Ecto neural progenitor cell (in vitro differentiated cells): ENCODE measurements at regions not wholly inside any gene's neighbourhood (a gene's known extent, or its start where the extent isn't known, plus 50 kb on each side); places are given as distances from the start of the nearest gene placed in this dataset.

Experiments used
- DNase-seq: peaks from one replicate; pipeline ENCODE4 v3.0.0-alpha.2; 2018; ENCODE audit warnings: low spot score

DNA sequence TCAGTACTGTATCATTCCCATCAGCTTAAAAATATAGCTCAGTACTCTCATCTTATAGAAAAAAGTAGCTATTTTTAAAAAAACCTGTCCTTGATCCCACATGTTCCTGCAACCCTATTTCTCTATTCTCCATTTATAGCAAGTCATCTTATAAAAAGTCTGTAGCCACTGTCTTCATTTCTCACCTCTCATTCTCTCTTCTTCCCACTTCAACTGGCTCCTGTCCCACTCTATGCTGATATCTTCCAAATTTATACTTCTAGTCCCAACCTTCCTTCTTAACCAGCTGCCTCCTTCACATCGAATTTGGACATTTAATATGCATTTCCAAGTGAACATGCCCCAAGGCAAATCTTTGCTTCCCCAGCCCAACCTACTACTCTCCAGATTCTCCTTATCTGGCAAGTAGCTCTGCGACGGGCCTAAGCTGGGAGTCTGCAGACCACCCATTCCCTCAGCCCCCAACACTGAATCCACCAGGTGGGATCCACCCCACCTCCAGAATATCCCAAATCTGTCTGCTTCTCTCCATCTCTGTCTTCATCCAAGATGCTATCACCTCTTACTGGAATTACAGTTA is 52.0 kb upstream of the TANC2 start:
- DNase-seq = no peak

DNA sequence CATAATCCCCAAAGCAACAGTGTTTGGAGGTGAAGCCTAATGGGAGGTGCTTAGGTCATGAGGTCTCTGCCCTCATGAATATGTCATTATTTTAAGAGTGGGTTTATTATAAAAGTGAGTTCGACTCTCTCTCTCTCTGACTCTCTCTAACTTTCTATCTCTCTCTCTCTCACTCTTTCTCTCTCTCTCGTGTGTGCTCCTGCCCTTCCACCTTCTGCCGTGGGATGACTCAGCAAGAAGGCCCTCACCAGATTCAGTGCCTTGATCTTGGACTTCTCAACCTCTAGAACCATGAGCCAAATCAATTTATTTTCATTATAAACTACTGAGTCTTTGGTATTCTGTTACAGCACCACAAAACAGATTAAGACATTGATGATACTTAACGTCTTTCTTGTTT is 53.7 kb upstream of the TANC2 start:
- DNase-seq = no peak

DNA sequence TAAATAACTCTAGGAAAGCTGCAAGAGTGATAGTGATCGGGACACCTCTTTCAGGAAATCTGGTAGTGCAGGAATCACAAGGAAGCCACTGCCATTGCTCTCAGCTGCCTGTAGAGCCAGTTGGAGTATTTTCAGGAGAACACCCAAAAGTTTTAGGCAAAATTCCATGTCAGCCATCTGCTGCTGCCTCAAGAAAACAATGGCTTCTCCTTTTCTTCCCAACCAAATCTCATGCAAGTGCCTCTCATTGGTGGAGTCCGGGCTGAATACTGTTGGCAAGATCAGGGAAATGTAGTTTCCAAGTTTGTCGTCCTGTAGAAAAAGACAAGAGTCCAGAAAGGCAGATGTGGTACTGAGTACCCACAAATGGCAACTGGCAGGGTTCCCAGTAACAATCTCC is 54.9 kb upstream of the TANC2 start:
- no peak for DNase-seq

DNA sequence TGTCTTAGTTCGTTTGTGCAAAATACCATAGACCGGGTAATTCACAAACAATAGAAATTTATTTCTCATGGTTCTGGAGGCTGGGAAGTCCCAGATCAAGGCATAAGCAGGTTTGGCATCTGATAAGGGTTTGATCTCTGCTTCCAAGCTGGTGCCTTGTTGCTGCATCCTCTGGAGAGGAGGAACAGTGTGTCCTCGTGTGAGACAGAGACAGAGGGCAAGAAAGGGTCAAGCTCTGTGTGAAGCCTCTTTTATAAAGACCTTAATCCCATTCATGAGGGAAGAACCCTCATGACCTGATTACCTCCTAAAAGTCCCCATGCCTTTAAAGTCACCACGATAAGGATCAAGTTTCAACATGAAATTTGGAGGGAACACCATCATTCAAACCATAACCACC is 55.8 kb upstream of the TANC2 start:
- DNase-seq = no peak

DNA sequence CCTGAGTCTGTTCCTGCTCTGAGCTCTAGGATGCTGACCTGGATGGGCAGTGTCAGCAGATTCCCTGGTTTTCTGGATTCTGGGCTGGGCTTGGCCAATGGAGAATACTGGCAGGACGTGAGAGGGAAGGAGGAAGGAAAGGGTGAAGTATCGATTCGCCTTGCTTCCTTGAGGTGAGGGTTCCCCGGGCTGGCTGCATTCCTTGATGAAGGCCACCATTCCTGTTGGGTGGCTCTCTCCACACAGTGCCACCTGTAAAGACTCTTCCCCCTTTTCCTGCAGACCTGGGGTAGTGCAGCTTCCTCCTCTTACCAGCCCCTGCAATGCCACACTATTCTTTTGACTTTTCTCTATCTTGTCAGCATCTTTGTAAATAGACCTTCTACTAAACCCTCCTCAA is 58.1 kb upstream of the TANC2 start:
- no peak for DNase-seq

DNA sequence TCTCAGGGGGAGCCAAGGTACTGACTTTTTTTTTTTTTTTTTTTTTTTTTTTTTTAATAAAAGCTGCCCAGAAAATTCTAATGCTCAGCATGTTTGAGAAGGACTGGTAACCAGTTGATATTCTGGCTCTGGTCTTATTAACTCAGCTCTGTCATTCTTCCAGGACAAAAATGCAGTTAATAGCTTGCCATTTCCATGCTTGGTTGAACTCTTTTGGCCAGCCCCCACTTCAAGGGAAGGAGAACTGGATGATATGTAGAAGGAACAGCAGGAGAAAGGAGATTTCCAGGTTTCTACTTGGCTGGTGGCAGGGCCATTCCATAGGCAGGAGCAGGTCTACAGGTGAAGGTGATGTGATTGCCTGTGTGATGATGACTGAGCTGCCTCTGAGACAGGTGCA is 59.2 kb upstream of the TANC2 start:
- DNase-seq = no peak

DNA sequence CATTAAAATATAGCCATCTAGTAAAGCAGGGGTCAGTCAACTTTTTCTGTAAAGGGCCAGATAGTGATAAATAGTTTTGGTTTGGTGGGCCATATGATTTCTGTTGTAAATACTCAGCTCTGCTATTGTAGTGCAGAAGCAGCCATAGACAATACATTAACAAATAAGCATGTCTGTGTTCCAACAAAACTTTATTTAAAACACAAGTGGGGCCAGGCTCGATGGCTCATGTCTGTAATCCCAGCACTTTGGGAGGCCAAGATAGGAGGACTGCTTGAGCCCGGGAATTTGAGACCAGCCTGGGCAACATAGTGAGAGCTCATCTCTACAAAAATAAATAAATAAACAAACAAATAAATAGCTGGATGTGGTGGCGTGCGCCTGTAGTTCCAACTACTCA is 60.8 kb upstream of the TANC2 start:
- DNase-seq = no peak

DNA sequence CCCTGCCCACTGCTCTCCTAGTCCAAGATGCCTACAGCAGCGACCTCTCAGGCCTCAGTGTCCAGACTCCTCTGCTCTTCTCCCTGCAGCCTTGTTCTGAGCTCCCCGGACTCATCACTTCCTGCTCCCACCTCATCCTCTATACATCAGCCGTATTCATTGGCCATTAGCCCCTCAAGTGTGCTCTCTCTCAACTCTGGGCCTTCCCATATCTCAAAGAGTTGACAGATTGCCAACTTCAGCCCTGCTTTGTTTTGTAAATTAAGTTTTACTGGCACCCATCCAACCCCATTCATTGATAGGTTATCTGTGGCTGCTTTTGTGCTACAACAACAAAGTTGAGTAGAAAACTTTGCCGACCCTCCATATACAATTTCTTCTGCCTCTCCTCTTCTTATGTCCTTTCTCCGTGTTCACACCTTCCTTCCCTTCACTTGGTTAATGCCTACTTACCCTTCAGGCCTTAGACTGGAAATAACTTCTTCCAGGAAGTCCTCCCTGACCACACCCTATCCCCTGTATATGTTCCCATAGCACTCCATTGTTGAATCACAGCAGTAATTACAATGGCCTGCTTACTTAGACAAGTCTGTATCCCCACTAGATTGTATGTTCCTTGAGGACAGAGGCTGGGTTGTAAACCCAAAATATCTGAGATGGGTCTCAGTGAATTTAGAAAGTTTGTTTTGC is 63.4 kb upstream of the TANC2 start:
- no peak for DNase-seq

GRCh38 chr17:62901544-62901943 is 64.5 kb upstream of the TANC2 start:
- DNase-seq = no peak

- no peak for DNase-seq
Measured at GRCh38 chr17:62900096-62900495, 65.9 kb upstream of the TANC2 start.

DNA sequence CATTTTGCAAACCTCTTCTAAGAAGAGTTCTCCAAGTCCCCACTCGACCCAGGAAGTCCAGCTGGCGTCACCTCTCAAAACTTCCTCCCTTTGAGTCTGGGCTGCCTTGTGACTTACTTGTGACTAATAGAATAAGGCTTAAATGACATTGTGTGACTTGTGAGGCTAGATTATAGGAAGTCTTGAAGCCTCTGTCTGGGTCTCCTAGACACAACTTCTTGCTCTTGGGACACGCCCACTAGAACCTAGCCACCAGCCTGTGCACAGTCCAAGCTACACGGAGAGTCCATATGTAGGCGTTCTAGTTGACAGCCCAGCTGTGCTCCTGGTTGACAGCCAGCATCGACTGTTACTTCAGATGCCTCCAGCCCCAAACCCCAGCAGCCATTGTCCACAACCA is 66.7 kb upstream of the TANC2 start:
- DNase-seq = no peak

- no peak for DNase-seq
Measured at GRCh38 chr17:62898239-62898864, 67.7 kb upstream of the TANC2 start.

DNA sequence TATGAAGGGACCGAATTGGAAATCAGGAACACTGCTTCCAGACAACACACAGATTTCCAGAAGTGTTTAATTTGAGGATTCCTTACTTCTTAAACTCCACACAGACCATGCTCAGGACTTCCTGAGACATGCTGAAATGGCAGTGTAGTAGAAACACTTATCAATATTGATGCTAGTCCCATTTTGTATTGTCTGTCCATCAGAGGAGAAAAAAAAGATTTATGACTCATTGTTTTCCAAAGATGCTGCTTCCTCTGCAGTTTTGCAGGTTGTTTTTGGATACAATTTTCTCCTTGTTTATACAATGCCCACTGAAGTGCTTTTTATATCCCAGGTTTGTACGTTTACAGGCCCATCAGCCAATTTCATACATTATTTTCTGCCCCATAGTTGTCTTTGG is 68.3 kb upstream of the TANC2 start:
- DNase-seq = no peak

DNA sequence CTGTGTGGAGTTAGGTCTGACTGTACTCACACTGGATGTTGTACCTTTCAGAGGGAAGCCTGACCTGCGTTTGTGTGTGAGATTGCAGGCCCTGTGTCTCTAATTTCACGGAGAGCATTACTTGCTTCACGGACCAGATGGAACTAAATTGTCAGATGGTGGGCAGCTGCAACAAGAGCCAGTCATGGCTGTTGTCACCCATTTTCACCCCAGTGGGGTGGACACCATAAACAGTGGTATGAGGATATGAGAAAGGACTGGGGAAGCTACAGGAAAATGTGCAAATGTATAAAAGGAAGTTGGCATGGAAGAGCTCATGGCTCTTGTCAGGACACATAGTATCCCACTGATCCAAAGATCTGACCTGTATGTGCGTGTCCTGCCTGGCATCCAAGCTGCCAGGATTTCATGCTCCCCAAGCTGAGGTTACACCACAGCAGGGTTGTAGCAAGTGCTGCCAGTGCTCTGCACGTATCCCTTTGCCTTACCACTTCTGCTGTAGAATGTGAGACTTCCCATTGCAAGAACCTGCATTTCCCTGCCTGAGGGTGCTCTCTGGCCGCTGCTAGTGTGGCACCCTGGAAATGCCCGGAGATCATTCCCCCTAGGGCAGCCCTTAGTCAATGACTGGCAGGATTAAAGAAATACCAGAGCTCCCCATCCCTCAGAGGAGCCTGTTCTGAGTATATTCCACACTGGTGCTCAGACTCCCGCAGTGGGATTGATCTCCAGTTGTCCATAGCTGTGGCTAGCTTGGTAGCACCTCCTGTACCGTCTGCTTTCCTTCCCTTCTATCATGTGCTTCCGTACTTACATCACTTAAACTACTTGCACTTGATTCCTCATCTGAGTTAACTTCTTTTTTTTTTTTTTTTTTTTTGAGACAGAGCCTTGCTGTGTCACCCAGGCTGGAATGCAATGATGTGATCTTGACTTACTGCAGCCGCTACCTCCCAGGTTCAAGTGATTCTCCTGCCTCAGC is 70.4 kb upstream of the TANC2 start:
- DNase-seq = no peak

DNA sequence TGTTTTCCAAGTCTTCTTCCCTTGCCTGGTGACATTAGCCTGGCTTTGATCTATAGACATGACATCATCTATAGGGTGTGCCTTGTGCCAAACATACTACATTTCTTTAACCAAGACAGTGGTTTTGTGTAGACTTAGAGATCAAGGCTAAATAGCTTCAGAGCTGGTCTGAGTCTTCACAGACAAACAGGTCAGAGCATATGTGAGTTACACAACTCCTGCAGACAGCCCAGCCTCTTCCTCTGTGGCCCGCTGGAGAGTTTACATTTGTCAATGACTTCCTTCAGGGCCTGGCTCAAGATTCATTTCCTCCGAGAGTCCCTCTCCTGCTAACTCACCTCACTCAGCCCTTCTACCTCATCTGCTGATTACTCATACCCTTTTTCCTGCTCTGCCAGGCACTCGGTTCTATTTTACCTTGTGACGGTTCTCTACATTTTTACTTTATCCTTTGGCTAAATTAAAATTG is 73.1 kb upstream of the TANC2 start:
- no peak for DNase-seq

- no peak for DNase-seq
Measured at GRCh38 chr17:62892061-62892675, 73.9 kb upstream of the TANC2 start.

DNA sequence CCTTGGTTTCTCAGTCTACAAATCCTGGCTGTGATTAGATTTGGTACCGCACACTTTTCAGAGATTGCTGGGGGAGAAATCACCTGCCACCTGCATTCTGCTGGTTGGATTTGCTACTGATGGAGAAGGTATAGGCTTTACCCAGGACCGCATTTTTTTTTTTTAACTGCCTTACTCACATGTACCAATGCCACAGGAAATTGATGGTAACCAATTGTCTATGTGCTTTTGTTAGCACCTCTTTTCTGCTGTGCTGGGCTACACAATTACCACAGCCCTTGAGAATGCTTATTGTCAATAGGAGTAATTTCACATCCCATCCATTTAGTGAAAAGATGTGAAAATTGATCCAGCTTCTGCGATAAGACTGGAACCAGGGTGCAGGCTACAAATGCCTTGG is 74.4 kb upstream of the TANC2 start:
- no peak for DNase-seq

DNA sequence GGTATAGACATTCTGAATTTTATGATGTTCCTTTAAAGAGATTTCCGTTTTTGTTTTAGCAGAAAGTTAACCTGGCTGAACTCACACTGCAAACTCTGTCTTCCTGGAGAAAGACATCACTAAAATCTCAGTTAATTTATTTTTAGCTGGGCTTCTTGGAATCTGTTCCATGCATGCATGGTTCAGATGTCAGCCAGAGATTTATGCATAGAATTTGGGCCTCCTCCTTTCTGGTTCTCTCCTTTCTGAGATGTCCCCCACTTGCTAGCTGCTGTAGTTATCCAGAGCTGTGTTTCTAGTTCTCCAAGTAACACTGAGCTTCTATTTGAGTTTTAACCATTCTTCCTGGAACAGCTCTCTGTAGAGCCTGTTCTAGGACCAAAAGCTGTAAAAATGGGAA is 77.3 kb upstream of the TANC2 start:
- DNase-seq = no peak

- no peak for DNase-seq
Measured at GRCh38 chr17:62888148-62888547, 77.9 kb upstream of the TANC2 start.

DNA sequence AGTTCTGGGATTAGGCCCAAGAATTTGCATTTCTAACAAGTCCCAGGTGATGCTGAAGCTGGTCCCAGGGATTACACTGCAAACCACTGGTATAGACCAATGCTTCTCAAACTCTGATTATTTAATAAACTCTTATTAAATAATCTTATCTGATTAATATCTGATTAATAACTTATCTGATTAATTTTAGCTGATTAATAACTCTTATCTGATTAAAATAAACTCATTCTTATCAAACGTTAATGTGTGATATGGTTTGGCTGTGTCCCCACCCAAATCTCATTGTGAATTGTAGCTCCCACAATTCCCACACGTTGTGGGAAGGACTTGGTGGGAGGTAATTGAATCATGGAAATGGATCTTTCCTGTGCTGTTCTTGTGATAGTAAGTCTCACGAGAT is 78.6 kb upstream of the TANC2 start:
- DNase-seq = no peak

- no peak for DNase-seq
Measured at GRCh38 chr17:62884781-62885180, 76.7 kb upstream of the MARCHF10 start.

DNA sequence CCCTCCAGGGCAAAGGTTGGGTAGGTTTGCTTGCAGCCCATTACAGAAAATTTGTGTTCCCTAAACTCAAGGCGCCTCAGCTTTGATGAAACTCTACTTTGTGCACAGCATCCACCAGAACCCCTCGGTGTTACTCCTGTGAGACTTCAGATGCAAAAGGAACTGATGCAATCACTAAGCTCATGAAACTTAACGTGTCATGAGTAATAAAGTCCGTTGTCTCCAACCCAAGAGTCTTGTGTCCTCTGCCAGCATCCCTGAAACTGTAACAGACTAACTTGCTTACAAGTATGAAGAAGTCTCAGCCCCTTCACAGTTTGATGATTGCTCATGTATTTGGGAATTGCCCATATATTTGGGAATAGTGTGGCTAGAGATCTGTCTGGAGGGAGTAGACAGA is 74.8 kb upstream of the MARCHF10 start:
- DNase-seq = no peak
